ENCODE measurements at regions not wholly inside any gene's neighbourhood (a gene's known extent, or its start where the extent isn't known, plus 50 kb on each side); places are given as distances from the start of the nearest gene placed in this dataset.

DNA sequence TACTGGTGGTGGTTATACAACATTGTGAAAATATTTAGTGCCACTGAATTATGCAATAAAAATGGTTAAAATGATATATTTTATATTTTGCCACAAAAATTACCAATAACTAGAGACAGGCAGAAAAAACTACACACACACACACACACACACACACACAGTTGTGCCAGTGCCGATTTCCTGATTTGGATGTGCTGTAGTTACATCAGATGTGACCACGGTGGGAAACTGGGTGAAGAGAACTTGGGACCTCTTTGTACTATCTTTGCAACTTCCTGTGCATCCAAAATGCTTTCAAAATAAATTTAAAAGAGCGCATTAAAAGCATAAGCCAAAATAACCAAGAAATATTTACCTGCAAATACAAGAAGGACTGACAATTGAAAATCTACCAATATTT is 61.6 kb upstream of the CCBE1 start:
- no peak for DNase-seq (ENCODE audit: low read depth in 1 of 2, low spot score in 1 of 2)

DNA sequence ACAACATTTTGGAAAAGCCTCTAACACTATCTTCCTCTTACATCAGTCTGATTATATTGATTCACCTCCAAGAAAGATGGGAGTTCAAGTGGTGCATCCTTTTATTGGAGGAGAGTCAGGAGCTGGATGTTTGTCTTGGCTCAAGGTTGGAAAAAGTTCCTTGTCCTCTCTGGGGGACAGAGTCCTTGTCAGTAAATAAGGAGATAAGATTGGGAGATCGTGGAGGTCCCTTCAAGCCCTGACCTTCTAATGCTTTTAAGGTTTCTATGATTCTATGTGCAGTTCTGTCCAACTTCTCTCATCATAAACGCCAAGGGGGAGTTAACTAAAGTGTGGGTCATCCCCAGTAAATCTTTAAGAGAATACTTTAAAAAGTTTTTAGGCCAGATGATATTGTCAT is 60.9 kb upstream of the CCBE1 start:
- no peak for DNase-seq (ENCODE audit: low read depth in 1 of 2, low spot score in 1 of 2)

DNA sequence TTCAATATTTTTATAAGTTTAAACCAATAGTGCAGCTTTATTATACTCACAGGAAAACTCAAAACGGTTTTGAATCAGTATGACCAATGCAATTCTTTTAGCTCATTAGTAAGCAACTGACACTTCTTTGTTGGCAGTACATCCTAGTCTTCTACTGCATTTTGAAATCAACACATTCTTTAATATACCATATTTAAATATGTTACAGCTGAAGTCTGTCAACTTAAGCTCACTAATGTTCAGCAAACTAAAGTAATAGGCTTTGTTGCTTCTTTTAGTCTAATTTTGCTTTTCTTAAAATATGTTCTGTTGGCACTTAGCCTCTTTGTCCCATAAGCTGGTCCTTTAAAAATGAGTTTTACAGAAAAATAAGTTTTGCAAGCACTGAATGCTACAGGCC is 55.4 kb upstream of the CCBE1 start:
- DNase-seq (ENCODE audit: low read depth in 1 of 2, low spot score in 1 of 2): no peak

DNA sequence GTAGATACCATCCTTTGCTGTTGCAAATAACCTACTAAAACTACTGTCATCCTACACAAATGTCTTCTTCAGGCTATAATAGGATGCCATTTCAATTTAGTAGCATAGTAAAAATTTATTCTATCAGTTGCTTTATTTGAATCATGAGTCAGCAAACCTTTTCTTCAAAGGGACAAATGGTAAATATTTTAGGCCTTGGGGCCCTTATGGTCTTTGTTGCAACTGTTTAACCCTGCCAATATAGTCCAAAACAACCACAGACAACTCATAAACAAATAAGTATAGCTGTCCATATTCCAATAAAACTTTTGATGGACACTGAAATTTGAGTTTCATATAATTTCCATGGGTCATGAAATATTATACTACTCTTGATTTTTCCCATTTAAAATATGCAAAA is 54.0 kb upstream of the CCBE1 start:
- no peak for DNase-seq (ENCODE audit: low read depth in 1 of 2, low spot score in 1 of 2)

DNA sequence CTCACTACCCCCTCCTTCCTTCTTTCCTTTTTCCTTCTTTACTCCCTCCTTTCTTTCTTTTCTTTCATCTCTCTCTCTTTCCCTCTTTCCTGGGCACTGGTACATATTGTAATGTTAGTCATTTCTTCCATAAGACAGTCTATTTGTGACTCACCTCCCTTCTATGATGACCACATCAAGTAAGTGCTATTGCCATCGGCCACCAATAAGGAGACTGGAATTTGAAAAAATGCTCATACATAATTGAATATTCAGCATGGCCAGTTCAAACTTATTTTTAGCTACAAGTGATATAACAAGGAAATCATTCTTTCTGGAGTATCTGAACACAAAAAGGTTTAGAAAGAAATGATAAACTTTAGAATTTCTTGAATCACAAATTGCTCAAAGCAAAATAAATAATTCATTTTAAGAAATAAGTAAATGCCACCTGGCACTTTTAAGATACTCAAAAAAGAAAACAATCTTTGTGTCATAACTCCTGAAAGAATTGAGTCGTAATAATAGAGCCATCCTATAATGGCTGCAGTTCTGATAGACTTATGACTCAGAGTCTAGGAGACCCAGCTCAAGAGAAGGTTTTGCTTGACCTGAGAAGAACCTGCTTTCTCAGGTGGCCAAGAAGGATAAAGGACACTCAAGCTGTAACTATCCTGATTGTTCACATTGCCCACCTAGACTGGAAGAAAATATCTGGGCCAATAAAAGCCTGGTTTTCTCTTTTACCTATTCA is 51.6 kb upstream of the CCBE1 start:
- DNase-seq (ENCODE audit: low read depth in 1 of 2, low spot score in 1 of 2): no peak

Data from activated CD4-positive, alpha-beta T cell treated with anti-CD3 and anti-CD28 coated beads, Interleukin-2, amount 50 U/mL, for 24 hours (primary cell).